Fibroblast of the aortic adventitia (primary cell): ENCODE measurements at regions not wholly inside any gene's neighbourhood (a gene's known extent, or its start where the extent isn't known, plus 50 kb on each side); places are given as distances from the start of the nearest gene placed in this dataset.
A peak's percentile ranks its signal among the peaks of the same experiment; 100 is the strongest.

Experiments used
- DNase-seq: peaks from one replicate; pipeline ENCODE4 v3.0.0-alpha.2; 2010; ENCODE audit warnings: low read depth
- H3K4me3 ChIP-seq: 2 replicates; pipeline ENCODE4 v1.5.1; 2011; ENCODE audit warnings: low read depth, mild to moderate bottlenecking, control low read depth, low read length, moderate library complexity
- TF ChIP-seq, protein P1 (sequence below): IDR thresholded peaks from 2 replicates; pipeline ENCODE4 v1.5.1; 2011; ENCODE audit warnings: mild to moderate bottlenecking, low read length, control low read depth, inconsistent platforms; ENCODE audit not compliant: insufficient read depth

DNA sequence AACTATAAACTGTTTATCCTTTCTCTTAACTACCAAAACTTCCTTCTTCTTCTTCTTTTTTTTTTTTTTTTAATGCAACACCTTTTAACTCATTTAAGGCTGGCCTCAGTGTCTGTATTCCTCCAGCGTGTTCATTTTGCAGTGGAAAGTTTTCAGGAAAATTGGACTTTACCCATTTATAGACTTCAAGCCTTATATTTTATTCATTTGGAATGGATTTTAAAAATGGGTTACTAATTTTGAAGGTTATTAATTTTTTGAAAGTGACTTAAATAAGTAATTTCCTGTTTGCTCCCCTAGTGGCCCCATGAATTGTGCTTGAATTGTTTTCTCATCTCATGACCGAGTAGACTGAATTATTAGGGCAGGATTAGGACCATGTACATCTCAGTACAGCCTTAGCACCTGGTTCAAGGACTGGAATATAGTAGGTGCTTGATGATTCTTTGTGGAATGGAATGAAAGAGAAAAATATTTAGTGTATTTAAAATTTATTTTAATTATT lies 282.7 kb downstream of the ANKRD50 start:
- H3K4me3 ChIP-seq: no peak overlapping the region
- TF ChIP-seq, protein P1, sequence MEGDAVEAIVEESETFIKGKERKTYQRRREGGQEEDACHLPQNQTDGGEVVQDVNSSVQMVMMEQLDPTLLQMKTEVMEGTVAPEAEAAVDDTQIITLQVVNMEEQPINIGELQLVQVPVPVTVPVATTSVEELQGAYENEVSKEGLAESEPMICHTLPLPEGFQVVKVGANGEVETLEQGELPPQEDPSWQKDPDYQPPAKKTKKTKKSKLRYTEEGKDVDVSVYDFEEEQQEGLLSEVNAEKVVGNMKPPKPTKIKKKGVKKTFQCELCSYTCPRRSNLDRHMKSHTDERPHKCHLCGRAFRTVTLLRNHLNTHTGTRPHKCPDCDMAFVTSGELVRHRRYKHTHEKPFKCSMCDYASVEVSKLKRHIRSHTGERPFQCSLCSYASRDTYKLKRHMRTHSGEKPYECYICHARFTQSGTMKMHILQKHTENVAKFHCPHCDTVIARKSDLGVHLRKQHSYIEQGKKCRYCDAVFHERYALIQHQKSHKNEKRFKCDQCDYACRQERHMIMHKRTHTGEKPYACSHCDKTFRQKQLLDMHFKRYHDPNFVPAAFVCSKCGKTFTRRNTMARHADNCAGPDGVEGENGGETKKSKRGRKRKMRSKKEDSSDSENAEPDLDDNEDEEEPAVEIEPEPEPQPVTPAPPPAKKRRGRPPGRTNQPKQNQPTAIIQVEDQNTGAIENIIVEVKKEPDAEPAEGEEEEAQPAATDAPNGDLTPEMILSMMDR: no peak
- no peak for DNase-seq

DNA sequence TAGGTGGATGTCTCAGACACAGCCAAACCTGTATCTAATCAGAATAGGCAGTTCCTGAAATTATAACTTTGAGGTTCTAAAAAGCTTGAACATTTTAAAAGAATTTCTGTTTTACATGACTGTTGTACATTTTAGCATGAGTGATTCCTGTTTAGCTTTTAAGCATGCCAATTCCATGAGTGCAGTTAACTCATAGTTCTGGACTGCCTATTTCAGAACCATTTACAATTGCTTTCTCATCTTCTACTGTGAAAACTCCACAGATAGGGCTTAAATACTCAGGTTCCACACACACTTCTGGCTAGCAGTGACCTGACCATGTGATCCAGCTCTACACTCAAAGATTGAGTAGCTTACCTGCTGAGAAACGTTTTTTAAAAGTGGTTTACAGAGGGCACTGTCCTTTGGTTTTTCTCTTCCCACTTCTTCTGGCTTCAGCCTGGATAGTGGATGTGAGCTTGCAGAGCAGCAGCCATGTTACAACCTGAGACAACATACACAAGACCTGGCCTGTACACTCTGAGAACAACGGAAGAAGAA lies 280.8 kb downstream of the ANKRD50 start:
- TF ChIP-seq, protein P1: no peak
- no peak for DNase-seq
- H3K4me3 ChIP-seq: no peak overlapping the region

DNA sequence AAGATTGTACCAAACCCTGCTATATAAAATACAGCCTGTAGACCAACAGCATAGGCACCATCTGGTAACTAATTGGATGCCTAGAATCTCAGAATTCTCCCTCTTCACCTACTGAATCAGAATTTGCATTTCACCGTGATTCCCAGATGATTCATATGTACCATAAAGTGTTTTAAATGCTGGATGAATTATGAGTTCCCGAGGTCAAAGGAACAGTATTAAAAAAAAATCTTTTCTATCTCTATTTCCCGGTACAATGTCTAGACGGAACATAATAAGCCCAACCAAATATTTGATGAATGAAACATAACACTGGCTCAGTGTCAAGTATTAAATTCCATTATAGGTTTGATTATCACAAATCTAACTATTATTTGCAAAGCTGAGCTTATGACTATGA lies 280.0 kb downstream of the ANKRD50 start:
- TF ChIP-seq, protein P1: no peak
- DNase-seq: peak; percentile 50
- no peak overlapping the region for H3K4me3 ChIP-seq

DNA sequence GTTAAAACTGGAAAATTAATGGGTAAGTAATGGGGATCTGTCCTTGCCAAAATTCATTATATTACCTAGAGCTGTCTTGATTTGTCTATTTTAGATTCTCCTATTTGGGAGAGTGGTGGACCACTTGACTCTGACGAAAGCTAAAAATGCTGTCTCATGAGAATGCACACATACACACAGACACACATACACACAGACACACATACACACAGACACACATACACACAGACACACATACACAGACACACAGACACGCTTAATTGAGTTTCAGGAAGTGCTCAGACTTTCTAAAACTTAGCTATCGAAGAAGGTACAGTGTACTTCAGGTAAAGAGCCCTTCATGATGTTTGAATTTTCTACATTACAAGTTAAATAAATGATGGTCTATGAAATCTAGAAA lies 279.5 kb downstream of the ANKRD50 start:
- no peak overlapping the region for H3K4me3 ChIP-seq
- DNase-seq: no peak
- TF ChIP-seq, protein P1: no peak

DNA sequence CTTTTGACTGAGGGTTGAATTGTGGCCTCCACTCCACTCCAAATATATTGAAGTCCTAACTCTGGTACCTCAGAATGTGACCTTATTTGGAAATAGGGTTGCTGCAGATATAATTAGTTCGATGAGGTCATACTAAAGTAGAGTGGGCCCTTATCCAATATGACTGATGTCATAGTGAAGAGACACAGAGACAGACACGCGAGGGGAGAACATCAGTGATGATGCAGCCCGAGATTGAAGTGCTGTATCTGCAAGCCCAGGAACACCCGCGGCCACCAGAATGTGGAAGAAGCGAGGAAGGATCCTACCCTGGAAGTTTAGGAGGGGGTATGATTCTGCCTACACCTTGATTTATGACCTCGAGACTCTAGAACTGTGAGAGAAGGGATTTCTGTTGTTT lies 279.0 kb downstream of the ANKRD50 start:
- H3K4me3 ChIP-seq: no peak overlapping the region
- no peak for DNase-seq
- TF ChIP-seq, protein P1: no peak

DNA sequence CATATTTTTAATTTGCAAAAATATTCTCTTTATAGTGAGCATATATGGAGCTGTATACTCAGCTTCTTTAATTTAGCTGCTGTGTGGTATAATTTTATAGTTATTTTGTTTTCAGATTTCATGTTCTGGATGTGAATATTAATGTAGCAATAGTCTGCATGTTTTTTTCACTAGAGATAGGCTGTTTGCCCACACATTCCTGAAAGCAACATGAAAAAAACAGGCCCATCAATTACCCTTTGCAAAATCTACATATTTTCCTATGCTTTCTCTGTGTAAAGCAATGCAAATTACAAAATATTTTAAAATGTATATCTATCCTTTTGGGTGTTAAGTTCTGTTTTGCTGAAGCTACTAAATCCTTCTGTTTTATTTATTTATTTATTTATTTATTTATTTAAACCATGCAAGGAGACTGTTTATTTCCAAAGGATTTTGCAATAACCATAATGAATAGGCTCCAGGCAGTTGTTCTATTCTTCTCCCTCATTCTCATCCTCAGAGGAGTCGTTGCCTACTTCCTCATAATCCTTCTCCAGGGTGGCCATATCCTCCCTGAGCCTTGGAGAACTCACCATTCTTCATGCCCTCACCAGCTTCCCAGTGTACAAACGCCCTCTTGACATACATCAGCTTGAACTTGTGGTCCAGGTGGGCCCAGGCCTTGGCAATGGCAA lies 277.1 kb downstream of the ANKRD50 start:
- TF ChIP-seq, protein P1: no peak
- no peak overlapping the region for H3K4me3 ChIP-seq
- peak; percentile 37 for DNase-seq
